Left cardiac atrium (tissue), 4 donors: ENCODE measurements at regions not wholly inside any gene's neighbourhood (a gene's known extent, or its start where the extent isn't known, plus 50 kb on each side); places are given as distances from the start of the nearest gene placed in this dataset.

Source experiments
- ATAC-seq, 2 donors: fragments of 200-7000 bp; cut with Tn5 transposase; one replicate each; pipeline ENCODE4 v1.9.1; 2020; ENCODE audit warnings: mild to moderate bottlenecking in 2 of 2, moderate library complexity in 2 of 2
- DNase-seq: peaks from one replicate; pipeline ENCODE4 v3.0.0-alpha.2; 2020
- intact Hi-C, 2 donors: fragments of 100-400 bp; cut with DNase I; formaldehyde crosslinking; loops; one replicate each; pipeline versions ENCODE4 v1.14.1 to v1.15.1; 2022 to 2023
- donor health status: DM: no; HTN: yes; CAD: no.
- donor health status: DM: no; HTN: yes; CAD: no; lungs with severe emphysema.
- donor health status: DM: yes; HTN: yes; CAD: no.
- donor health status: Dilated cardiomyopathy.

DNA sequence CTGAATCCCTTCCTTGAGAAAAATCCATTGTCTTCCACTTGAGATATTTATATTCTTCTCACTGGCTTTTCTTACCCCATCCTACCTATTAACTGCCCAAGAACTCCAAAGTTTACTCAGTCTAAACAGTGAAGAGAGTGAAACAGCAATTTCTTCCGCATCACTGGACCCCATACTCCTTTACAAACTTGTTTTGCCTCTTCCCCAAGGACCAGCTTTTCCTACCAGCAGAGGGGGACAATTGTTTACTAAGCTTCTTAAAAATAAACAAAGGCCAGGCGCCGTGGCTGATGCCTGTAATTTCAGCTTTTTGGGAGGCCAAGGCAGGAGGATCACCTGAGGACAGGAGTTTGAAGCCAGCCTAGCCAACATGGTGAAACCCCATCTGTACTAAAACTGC lies 52.0 kb downstream of the LRATD1 start:
- ATAC-seq (no peak), DNase-seq (no peak)
- intact Hi-C loops: no loop called here

DNA sequence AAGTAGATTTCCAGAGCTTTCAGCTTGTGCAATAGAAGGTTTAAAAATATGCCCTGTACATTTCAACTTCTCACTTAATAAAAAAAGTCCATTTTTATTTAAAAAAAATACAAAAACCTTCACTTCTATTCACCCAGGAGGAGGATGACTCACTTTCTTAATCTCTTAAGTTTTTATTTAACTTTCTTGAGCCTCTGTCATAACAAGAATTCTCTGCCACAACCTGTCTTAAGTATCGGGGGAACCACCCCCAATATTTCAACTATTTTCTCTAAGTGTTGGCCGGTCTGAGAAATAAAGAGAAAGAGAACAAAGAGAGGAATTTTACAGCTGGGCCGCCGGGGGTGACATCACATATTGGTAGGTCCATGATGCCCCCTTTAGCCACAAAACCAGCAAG lies 58.4 kb downstream of the LRATD1 start:
- intact Hi-C loops: no loop called here
- ATAC-seq (no peak), DNase-seq (no peak)

GRCh38 chr2:14693874-14694273 lies 61.4 kb downstream of the LRATD1 start:
- DNase-seq: no peak
- no peak for ATAC-seq
- intact Hi-C loops: no loop called here

GRCh38 chr2:14700753-14701152 lies 68.2 kb downstream of the LRATD1 start:
- intact Hi-C loops: no loop called here
- ATAC-seq: no peak
- no peak for DNase-seq

DNA sequence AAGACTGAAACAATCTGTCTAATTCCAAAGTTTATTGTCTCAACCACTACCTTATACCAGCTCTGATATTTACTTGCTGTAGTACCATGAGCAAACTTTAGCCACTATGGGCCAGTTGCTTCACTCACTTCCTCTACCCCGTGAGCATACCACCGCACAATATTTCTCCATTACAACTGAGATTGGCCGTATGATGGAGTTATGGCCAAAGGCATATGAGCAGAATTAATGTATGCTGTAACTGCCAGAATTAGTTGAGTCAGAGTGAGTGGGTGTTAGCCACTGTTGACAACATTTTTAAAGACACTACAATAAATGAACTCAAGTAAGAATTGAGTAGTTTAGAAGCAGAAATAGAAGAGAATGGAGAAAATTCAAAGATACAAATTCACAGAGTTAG lies 69.7 kb downstream of the LRATD1 start:
- intact Hi-C loops: no loop called here
- ATAC-seq: no peak
- DNase-seq: no peak

DNA sequence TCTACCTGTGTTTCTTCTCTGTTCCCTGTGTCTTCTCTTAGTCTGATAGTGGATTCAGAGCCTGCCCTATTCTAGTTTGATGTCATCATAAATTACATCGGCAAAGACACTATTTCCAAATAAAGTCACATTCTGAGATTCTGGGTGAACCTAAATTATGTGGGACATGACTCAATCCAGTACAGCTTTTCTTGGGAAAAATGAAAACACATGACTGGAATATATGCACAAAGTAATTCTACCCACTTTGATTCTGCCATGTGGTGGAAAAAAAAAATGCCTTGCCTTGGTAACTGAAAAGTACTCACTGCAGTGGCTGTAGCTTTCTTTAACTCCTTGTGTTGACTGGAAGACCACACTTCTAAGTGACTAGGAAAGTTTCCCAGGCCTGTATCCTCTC lies 73.7 kb downstream of the LRATD1 start:
- ATAC-seq: no peak
- DNase-seq: no peak
- intact Hi-C loops: no loop called here

GRCh38 chr2:14712111-14712510 lies 79.6 kb downstream of the LRATD1 start:
- no peak for ATAC-seq
- intact Hi-C loops: no loop called here

DNA sequence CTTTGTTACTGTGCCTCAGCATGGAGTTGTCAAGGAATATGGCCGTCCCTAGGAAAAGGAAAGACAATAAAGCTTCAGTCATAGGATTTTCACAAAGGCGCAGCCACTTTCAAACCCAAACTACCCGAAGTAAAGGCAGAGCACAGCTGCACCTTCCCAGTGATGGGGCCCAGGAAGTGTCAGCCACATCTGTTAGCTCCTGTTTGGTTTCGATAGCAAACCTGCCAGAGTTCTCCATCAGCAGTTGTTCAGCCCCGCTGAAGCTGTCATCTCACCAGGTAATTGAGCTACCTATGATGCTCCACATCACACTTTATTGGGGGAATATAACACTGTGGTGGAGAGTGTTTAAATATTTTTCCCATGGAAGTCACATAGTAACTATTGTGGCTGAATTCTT lies 80.7 kb downstream of the LRATD1 start:
- DNase-seq (no peak), ATAC-seq (no peak)
- intact Hi-C loops: no loop called here

More at GRCh38 chr2:14712111-14712510, 79.6 kb downstream of the LRATD1 start:
- no peak for DNase-seq

GRCh38 chr2:14715600-14715999 lies 83.1 kb downstream of the LRATD1 start:
- intact Hi-C loops: no loop called here
- DNase-seq: no peak
- no peak for ATAC-seq

GRCh38 chr2:14716319-14716718 lies 83.8 kb downstream of the LRATD1 start:
- intact Hi-C loops: no loop called here
- no peak for ATAC-seq
- no peak for DNase-seq

DNA sequence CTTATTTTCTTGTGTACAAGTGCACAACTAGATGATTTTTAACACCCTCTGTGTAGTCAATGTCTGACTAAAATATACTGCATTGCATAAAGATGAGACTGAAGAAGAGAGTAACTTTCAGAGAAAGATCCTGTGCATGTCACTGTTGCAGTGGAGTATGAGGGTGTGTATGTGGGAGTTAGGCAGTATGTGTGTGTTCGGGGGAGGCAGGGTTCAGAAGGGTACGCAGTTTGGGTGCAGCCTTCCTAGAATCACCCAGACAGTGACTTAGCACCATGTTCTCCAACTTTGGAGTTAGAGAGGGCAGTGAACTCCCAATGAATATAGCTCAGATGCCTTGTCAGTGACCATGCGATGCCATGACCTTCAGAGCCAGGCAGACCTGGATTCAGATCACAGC lies 84.6 kb downstream of the LRATD1 start:
- DNase-seq (no peak), ATAC-seq (no peak)
- intact Hi-C loops: no loop called here

- intact Hi-C loops: no loop called here
- ATAC-seq: no peak
Measured at GRCh38 chr2:14720319-14720718, 87.8 kb downstream of the LRATD1 start.

DNA sequence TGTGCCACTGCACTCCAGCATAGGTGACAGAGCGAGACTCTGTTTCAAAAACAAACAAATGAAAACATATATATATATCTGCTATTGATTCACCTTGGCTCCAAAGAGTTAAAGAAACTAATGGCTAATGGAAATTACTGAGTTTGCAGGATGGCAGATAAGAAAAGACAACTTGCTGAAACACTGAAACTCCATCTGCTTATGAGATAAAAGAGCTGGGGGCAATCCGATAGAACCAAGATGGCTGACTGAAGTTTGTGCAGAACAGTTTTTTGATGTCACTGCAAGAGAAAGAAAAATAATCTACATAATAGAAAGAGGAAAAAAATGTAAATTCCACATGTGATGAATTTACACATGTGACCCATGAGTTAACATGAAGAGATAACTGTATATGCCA lies 88.2 kb downstream of the LRATD1 start:
- intact Hi-C loops: no loop called here
- DNase-seq (no peak), ATAC-seq (no peak)

More at GRCh38 chr2:14720319-14720718, 87.8 kb downstream of the LRATD1 start:
- no peak for DNase-seq

- intact Hi-C loops: no loop called here
- no peak for ATAC-seq
- no peak for DNase-seq
Measured at GRCh38 chr2:14722904-14723570, 90.5 kb downstream of the LRATD1 start.

DNA sequence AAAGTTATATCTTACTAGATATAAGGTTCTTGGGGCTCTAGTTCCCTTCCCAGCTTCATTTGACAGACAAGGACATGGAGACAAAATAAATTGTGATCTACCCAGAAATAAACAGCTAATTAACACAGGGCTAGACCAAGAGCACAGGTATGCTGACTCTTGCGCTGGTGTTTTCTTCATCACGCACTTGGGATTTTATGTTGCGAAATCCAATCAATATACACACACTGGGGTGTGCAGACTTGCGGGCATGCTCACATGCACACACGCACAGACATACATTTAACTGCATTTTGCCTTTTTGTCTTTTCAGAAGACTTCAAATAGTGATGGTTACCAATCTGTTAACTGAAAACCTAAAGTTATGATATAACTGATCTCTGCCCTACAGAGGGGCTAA lies 91.2 kb downstream of the LRATD1 start:
- DNase-seq (no peak), ATAC-seq (no peak)
- intact Hi-C loops: no loop called here

DNA sequence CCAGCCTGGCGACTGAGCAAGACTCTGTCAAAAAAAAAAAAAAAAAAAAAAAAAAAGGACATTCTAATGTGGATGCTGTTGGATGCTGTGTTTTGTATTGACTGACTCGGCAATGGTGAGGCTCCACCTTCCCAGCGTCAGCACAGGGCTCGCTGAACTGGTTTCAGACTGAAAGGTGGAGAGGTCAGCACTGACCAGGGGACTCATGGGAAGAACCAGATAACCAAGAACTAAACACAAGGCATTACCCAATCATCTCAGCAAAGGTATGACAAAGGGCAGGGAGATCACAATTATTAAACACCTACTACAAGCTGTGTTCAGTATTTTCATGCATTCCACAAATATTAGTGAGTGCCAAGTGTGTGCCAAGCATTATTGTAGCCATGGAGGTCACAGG lies 103.2 kb downstream of the LRATD1 start:
- intact Hi-C loops: no loop called here
- DNase-seq (no peak), ATAC-seq (no peak)

- intact Hi-C loops: no loop called here
- DNase-seq: no peak
Measured at GRCh38 chr2:14737201-14737600, 104.7 kb downstream of the LRATD1 start.

GRCh38 chr2:14743861-14744260 lies 111.3 kb downstream of the LRATD1 start:
- ATAC-seq (no peak), DNase-seq (no peak)
- intact Hi-C loops: no loop called here

More at GRCh38 chr2:14737201-14737600, 104.7 kb downstream of the LRATD1 start:
- no peak for ATAC-seq

GRCh38 chr2:14745288-14746076 lies 113.0 kb downstream of the LRATD1 start:
- DNase-seq: no peak
- intact Hi-C loops: no loop called here
- peak in 1 of 2 donors; percentile 62 for ATAC-seq

DNA sequence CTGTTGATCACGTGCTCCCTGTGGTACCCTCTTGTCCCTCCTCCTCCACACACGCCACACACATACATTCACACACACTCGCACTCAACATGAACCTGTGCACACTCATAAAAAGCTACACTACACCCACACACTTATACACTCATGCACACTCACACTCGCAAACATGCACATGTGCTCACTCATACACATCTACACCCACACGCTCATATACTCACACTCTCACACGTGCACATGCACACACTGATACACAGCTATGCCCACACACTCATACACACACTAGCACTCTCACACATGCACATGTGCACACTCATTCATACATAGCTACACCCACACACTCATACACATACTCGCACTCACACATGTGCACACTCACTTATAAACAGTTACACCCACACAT lies 113.6 kb downstream of the LRATD1 start:
- no peak for ATAC-seq
- DNase-seq: no peak
- intact Hi-C loops: no loop called here

DNA sequence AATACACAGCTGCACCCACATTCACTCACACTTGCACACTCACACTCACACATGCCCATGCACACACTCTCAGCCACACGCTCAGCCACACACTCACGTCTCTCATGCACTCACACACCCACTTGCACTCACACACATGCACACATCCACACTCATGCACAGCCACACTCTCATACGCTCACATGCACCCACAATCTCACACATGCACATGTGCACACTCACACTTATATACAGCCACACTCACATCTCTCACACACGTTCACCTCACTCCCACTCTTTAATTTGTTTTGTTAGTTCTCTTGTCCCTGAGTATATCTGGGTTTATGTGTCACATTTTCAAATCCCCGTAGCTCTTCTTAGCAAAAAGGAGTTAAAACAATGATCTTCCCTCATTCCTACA lies 114.9 kb downstream of the LRATD1 start:
- ATAC-seq: no peak
- no peak for DNase-seq
- intact Hi-C loops: no loop called here
